Ectodermal cell (in vitro differentiated cells): ENCODE measurements at regions not wholly inside any gene's neighbourhood (a gene's known extent, or its start where the extent isn't known, plus 50 kb on each side); places are given as distances from the start of the nearest gene placed in this dataset.

ENCODE experiments used
- H3K27ac ChIP-seq: 2 replicates; pipeline ENCODE4 v1.7.0; 2013; ENCODE audit warnings: mild to moderate bottlenecking, low read depth, low read length; ENCODE audit not compliant: insufficient read depth, poor library complexity, severe bottlenecking
- H3K27me3 ChIP-seq: 2 replicates; pipeline ENCODE4 v1.7.0; 2013; ENCODE audit warnings: mild to moderate bottlenecking, low read length; ENCODE audit not compliant: insufficient read depth, control insufficient read depth, poor library complexity, severe bottlenecking
- H3K36me3 ChIP-seq: one replicate; pipeline ENCODE4 v1.7.0; 2013; ENCODE audit warnings: low read length; ENCODE audit not compliant: control insufficient read depth, insufficient read depth
- H3K4me1 ChIP-seq: one replicate; pipeline ENCODE4 v1.7.0; 2013; ENCODE audit warnings: low read length; ENCODE audit not compliant: control insufficient read depth, insufficient read depth
- H3K4me3 ChIP-seq: 2 replicates; pipeline ENCODE4 v1.7.0; 2013; ENCODE audit warnings: low read depth, low read length, control low read depth; ENCODE audit not compliant: insufficient read depth
- H3K9me3 ChIP-seq: 2 replicates; pipeline ENCODE4 v1.7.0; 2013; ENCODE audit warnings: mild to moderate bottlenecking, low read length, moderate library complexity; ENCODE audit not compliant: control insufficient read depth
- WGBS, 2 experiments: methylation state at CpG; one replicate each; pipeline ENCODE4 v1.1.7; 2013; ENCODE audit warnings: missing lambda C conversion rate in 2 of 2; 5-methylcytosine and 5-hydroxymethylcytosine counted together

- WGBS, 2 experiments, result 91 to 94% methylated on average over 1 of the region's 1 CpG
- Histone ChIP-seq H3K4me1 (no peaks in the 10 kb centered on the region), H3K27ac (no peak overlapping the region), H3K36me3 (no peaks in the 10 kb centered on the region), H3K4me3 (no peak overlapping the region), H3K27me3 (no peaks in the 10 kb centered on the region), H3K9me3 (no peaks in the 10 kb centered on the region)
These were observed 179.7 kb upstream of the VASH1 start for GRCh38 chr14:76581592-76581991.

GRCh38 chr14:76582447-76582846 lies 178.8 kb upstream of the VASH1 start:
- H3K27ac ChIP-seq, result no peak overlapping the region
- no peaks in the 10 kb centered on the region for H3K27me3 ChIP-seq
- H3K4me3 ChIP-seq, result no peak overlapping the region
- H3K4me1 ChIP-seq, result no peaks in the 10 kb centered on the region
- H3K36me3 ChIP-seq, result no peaks in the 10 kb centered on the region
- 100% methylated on average over 1 of the region's 1 CpG for WGBS, 2 experiments
- peaks cover 2% of the 10 kb centered on the region for H3K9me3 ChIP-seq

GRCh38 chr14:76583174-76583573 lies 178.1 kb upstream of the VASH1 start:
- H3K4me1 ChIP-seq, result no peaks in the 10 kb centered on the region
- no peaks in the 10 kb centered on the region for H3K36me3 ChIP-seq
- H3K9me3 ChIP-seq, result peaks cover 2% of the 10 kb centered on the region
- no peak overlapping the region for H3K4me3 ChIP-seq
- 91 to 96% methylated on average over 1 of the region's 1 CpG for WGBS, 2 experiments
- H3K27me3 ChIP-seq, result no peaks in the 10 kb centered on the region
- no peak overlapping the region for H3K27ac ChIP-seq

- Histone ChIP-seq H3K9me3 (peaks cover 2% of the 10 kb centered on the region), H3K36me3 (no peaks in the 10 kb centered on the region), H3K27me3 (no peaks in the 10 kb centered on the region), H3K4me3 (no peak overlapping the region), H3K4me1 (no peaks in the 10 kb centered on the region), H3K27ac (no peak overlapping the region)
- 92 to 94% methylated on average over 6 of the region's 6 CpGs for WGBS, 2 experiments
These were observed 177.5 kb upstream of the VASH1 start for GRCh38 chr14:76583805-76584204.

- WGBS, 2 experiments, result 92 to 93% methylated on average over 9 of the region's 9 CpGs
- no peaks in the 10 kb centered on the region for H3K36me3 ChIP-seq
- H3K27ac ChIP-seq, result no peak overlapping the region
- no peaks in the 10 kb centered on the region for H3K27me3 ChIP-seq
- H3K4me1 ChIP-seq, result no peaks in the 10 kb centered on the region
- peaks cover 2% of the 10 kb centered on the region for H3K9me3 ChIP-seq
- H3K4me3 ChIP-seq, result no peak overlapping the region
These were observed 177.0 kb upstream of the VASH1 start for GRCh38 chr14:76584271-76584702.

- 63 to 71% methylated on average over 6 to 8 of the region's 8 CpGs for WGBS, 2 experiments
- Histone ChIP-seq H3K4me3 (no peak overlapping the region), H3K36me3 (no peaks in the 10 kb centered on the region), H3K9me3 (peaks cover 2% of the 10 kb centered on the region), H3K4me1 (no peaks in the 10 kb centered on the region), H3K27me3 (no peaks in the 10 kb centered on the region), H3K27ac (no peak overlapping the region)
These were observed 175.7 kb upstream of the VASH1 start for GRCh38 chr14:76585616-76586015.

GRCh38 chr14:76589246-76589645 lies 172.0 kb upstream of the VASH1 start:
- no peak overlapping the region for H3K27ac ChIP-seq
- peaks cover 9% of the 10 kb centered on the region for H3K4me1 ChIP-seq
- H3K27me3 ChIP-seq, result no peaks in the 10 kb centered on the region
- peaks cover 2% of the 10 kb centered on the region for H3K9me3 ChIP-seq
- 95 to 97% methylated on average over 4 of the region's 4 CpGs for WGBS, 2 experiments
- H3K36me3 ChIP-seq, result no peaks in the 10 kb centered on the region
- no peak overlapping the region for H3K4me3 ChIP-seq

- Histone ChIP-seq H3K36me3 (no peaks in the 10 kb centered on the region), H3K4me3 (no peak overlapping the region), H3K4me1 (peaks cover 9% of the 10 kb centered on the region), H3K27me3 (no peaks in the 10 kb centered on the region), H3K27ac (no peak overlapping the region), H3K9me3 (peaks cover 2% of the 10 kb centered on the region)
- 49 to 54% methylated on average over 10 of the region's 10 CpGs for WGBS, 2 experiments
These were observed 170.0 kb upstream of the VASH1 start for GRCh38 chr14:76591266-76591665.

GRCh38 chr14:76595266-76595665 lies 166.0 kb upstream of the VASH1 start:
- Histone ChIP-seq H3K36me3 (no peaks in the 10 kb centered on the region), H3K27ac (no peak overlapping the region), H3K27me3 (no peaks in the 10 kb centered on the region), H3K4me3 (no peak overlapping the region), H3K9me3 (no peaks in the 10 kb centered on the region), H3K4me1 (peaks cover 9% of the 10 kb centered on the region)
- WGBS, 2 experiments, result 87 to 90% methylated on average over 5 of the region's 5 CpGs

- Histone ChIP-seq H3K4me3 (no peak overlapping the region), H3K9me3 (no peaks in the 10 kb centered on the region), H3K36me3 (no peaks in the 10 kb centered on the region), H3K27me3 (no peaks in the 10 kb centered on the region), H3K27ac (no peak overlapping the region), H3K4me1 (no peaks in the 10 kb centered on the region)
- 90 to 97% methylated on average over 3 of the region's 3 CpGs for WGBS, 2 experiments
These were observed 163.9 kb upstream of the VASH1 start for GRCh38 chr14:76597387-76597786.

GRCh38 chr14:76599141-76599540 lies 162.1 kb upstream of the VASH1 start:
- Histone ChIP-seq H3K4me1 (no peaks in the 10 kb centered on the region), H3K27me3 (no peaks in the 10 kb centered on the region), H3K4me3 (no peak overlapping the region), H3K27ac (no peak overlapping the region), H3K9me3 (no peaks in the 10 kb centered on the region), H3K36me3 (no peaks in the 10 kb centered on the region)
- 90 to 92% methylated on average over 4 of the region's 4 CpGs for WGBS, 2 experiments
